NCI-H446 (cell line): ENCODE measurements at regions not wholly inside any gene's neighbourhood (a gene's known extent, or its start where the extent isn't known, plus 50 kb on each side); places are given as distances from the start of the nearest gene placed in this dataset.
A peak's percentile ranks its signal among the peaks of the same experiment; 100 is the strongest.
"Not testable (repeated sequence)": the region's sequence is repeated elsewhere in the genome, so short reads cannot be mapped to it uniquely, and the experiment has no call there.

Experiments
- DNase-seq, 2 experiments: peaks; one replicate each; lab custom pipeline; 2025; lab: John Stamatoyannopoulos, UW

GRCh38 chr3:94500146-94500545, 437.3 kb downstream of the NSUN3 start:
- DNase-seq, result no peak

- not testable (repeated sequence) for DNase-seq
These were observed 444.5 kb downstream of the NSUN3 start for GRCh38 chr3:94507354-94507753.

- no peak for DNase-seq
These were observed 450.0 kb downstream of the NSUN3 start for GRCh38 chr3:94512876-94513275.

- DNase-seq, result no peak
These were observed 450.7 kb downstream of the NSUN3 start for GRCh38 chr3:94513600-94513999.

GRCh38 chr3:94515983-94516382, 453.1 kb downstream of the NSUN3 start:
- DNase-seq, result no peak

GRCh38 chr3:94520364-94520763, 457.5 kb downstream of the NSUN3 start:
- DNase-seq, result peak in 1 of 2 experiments; percentile 19

- DNase-seq, result peak in 1 of 2 experiments; percentile 3
These were observed 459.6 kb downstream of the NSUN3 start for GRCh38 chr3:94522488-94522887.

GRCh38 chr3:94524102-94524919, 461.4 kb downstream of the NSUN3 start:
- DNase-seq, result no peak

GRCh38 chr3:94525043-94525442, 462.2 kb downstream of the NSUN3 start:
- no peak for DNase-seq

GRCh38 chr3:94529816-94530215, 467.0 kb downstream of the NSUN3 start:
- no peak for DNase-seq

GRCh38 chr3:94532951-94533350, 470.1 kb downstream of the NSUN3 start:
- no peak for DNase-seq

- DNase-seq, result no peak
These were observed 477.1 kb downstream of the NSUN3 start for GRCh38 chr3:94539937-94540336.

GRCh38 chr3:94543161-94543560, 480.3 kb downstream of the NSUN3 start:
- DNase-seq, result no peak

GRCh38 chr3:94544131-94544789, 481.4 kb downstream of the NSUN3 start:
- DNase-seq, result no peak

- DNase-seq, result no peak
These were observed 485.9 kb downstream of the NSUN3 start for GRCh38 chr3:94548581-94549316.

GRCh38 chr3:94561094-94561493, 498.2 kb downstream of the NSUN3 start:
- no peak for DNase-seq

- DNase-seq, result no peak
These were observed 501.4 kb downstream of the NSUN3 start for GRCh38 chr3:94564247-94564646.

- no peak for DNase-seq
These were observed 505.2 kb downstream of the NSUN3 start for GRCh38 chr3:94568041-94568440.

- DNase-seq, result no peak
These were observed 510.5 kb downstream of the NSUN3 start for GRCh38 chr3:94573337-94573736.

GRCh38 chr3:94587291-94587690, 524.4 kb downstream of the NSUN3 start:
- DNase-seq, result no peak

GRCh38 chr3:94593526-94594150, 530.8 kb downstream of the NSUN3 start:
- no peak for DNase-seq

GRCh38 chr3:94596141-94596540, 533.3 kb downstream of the NSUN3 start:
- DNase-seq, result no peak
